GM10248 (cell line): ENCODE measurements at regions not wholly inside any gene's neighbourhood (a gene's known extent, or its start where the extent isn't known, plus 50 kb on each side); places are given as distances from the start of the nearest gene placed in this dataset.
"Not testable (repeated sequence)": the region's sequence is repeated elsewhere in the genome, so short reads cannot be mapped to it uniquely, and the experiment has no call there.

Experiments used
- CTCF ChIA-PET: fragments of 300-600 bp; sonication (Branson Sonifier 250); formaldehyde crosslinking; extraction: SDS; loops from one replicate; lab custom pipeline; 2021; ENCODE audit warnings: antibody characterized with exemption; lab: Yijun Ruan, JAX
- POLR2A ChIA-PET: fragments of 350-650 bp; sonication (Branson Sonifier 250); formaldehyde crosslinking; extraction: SDS; loops from one replicate; lab custom pipeline; 2020; ENCODE audit warnings: antibody characterized with exemption; lab: Yijun Ruan, JAX
- DNase-seq: peaks from one replicate; pipeline ENCODE4 v3.0.0; 2012; ENCODE audit errors: extremely low spot score
- CTCF ChIP-seq: IDR thresholded peaks from 2 replicates; pipeline ENCODE4 v1.5.1; 2012; ENCODE audit warnings: mild to moderate bottlenecking, low read depth; ENCODE audit errors: extremely low read depth, missing control alignments, control extremely low read depth

DNA sequence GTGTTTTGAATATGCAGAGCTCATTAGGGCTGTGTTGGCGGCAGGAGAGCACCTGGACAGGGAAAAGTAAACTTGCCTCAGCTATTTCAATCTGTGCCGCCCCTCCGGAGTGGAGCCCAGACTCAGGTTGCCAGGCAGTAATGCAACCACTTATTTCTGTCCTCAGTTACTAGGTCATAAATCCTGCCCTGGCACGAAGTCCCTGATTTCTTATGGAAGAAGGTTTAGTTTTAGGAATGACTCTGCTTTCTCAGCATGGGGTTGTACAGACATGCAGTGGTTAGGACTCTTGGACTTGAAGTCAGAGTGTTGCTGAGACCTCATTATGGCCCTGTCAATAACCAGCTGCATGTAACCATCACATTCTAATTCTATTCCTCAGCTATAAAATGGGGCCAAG lies 98.3 kb upstream of the FGGY start:
- TF ChIP-seq CTCF: no peak
- ChIA-PET CTCF (interaction anchor here (1.1 kb wide), 1 partner anchor 9 kb away, joined by 4 read pairs; no protein-coding TSS in a partner anchor), POLR2A (no interaction called here)
- no peak for DNase-seq

GRCh38 chr1:59199147-59199546 lies 97.7 kb upstream of the FGGY start:
- ChIA-PET CTCF (interaction anchor here (0.9 to 1.6 kb wide), 3 partner anchors 8 to 26 kb away, joined by 3 to 4 read pairs (median 3); no protein-coding TSS in a partner anchor), POLR2A (no interaction called here)
- DNase-seq: no peak
- no peak for TF ChIP-seq CTCF

- DNase-seq: no peak
- CTCF ChIA-PET: interaction anchor here (0.9 to 1.6 kb wide), 4 partner anchors 13 to 31 kb away, joined by 3 to 4 read pairs (median 3); no protein-coding TSS in a partner anchor
- POLR2A ChIA-PET: no interaction called here
- no peak for TF ChIP-seq CTCF
Observed at GRCh38 chr1:59199719-59200376, 97.0 kb upstream of the FGGY start.

DNA sequence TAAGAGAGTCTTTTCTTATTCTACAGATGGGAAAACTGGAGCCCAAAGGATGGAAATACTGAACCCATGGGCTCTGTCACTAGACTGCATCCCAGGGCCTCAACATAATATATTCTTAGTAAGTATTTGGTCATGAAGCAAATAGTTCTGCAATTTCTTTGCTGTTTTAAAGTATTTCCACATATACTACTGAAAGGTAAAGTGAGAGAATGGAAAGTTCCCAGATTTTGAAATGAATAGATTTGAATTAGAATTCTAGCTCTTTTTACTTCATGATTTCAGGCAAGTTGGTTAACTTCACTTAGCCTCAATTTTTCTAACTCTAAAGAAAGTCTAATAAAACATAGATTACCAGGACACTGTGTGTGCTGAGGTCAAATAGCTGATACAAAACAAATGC lies 95.6 kb upstream of the FGGY start:
- no peak for TF ChIP-seq CTCF
- DNase-seq: no peak
- ChIA-PET CTCF (interaction anchor here (1.0 to 1.5 kb wide), 6 partner anchors 11 to 46 kb away, joined by 3 to 5 read pairs (median 3); no protein-coding TSS in a partner anchor), POLR2A (no interaction called here)

- no peak for TF ChIP-seq CTCF
- CTCF ChIA-PET: interaction anchor here (1.3 to 1.5 kb wide), 2 partner anchors 11 to 45 kb away, joined by 3 to 5 read pairs; no protein-coding TSS in a partner anchor
- POLR2A ChIA-PET: no interaction called here
- DNase-seq: no peak
Observed at GRCh38 chr1:59202455-59202854, 94.4 kb upstream of the FGGY start.

GRCh38 chr1:59204001-59204400 lies 92.9 kb upstream of the FGGY start:
- CTCF ChIA-PET: interaction anchor here (0.9 to 1.1 kb wide), 2 partner anchors 9 to 11 kb away, joined by 3 read pairs; no protein-coding TSS in a partner anchor
- no peak for DNase-seq

GRCh38 chr1:59206616-59207015 lies 90.3 kb upstream of the FGGY start:
- DNase-seq, POLR2A ChIA-PET: not testable (repeated sequence)
- CTCF ChIA-PET: interaction anchor here (1.1 to 1.7 kb wide), 2 partner anchors 8 to 17 kb away, joined by 3 to 4 read pairs; no protein-coding TSS in a partner anchor

More at GRCh38 chr1:59204001-59204400, 92.9 kb upstream of the FGGY start:
- TF ChIP-seq CTCF: no peak
- POLR2A ChIA-PET: no interaction called here

GRCh38 chr1:59210430-59210829 lies 86.5 kb upstream of the FGGY start:
- DNase-seq, POLR2A ChIA-PET, CTCF ChIA-PET: not testable (repeated sequence)
